Gastroesophageal sphincter (tissue), 4 donors: ENCODE measurements at regions not wholly inside any gene's neighbourhood (a gene's known extent, or its start where the extent isn't known, plus 50 kb on each side); places are given as distances from the start of the nearest gene placed in this dataset.

ENCODE experiments used
- ATAC-seq: fragments of 150-250 bp; one replicate; pipeline ENCODE4 v1.9.1; 2016; ENCODE audit warnings: mild to moderate bottlenecking, moderate library complexity
- H3K27ac ChIP-seq, 4 donors: fragments of 200-600 bp; sonication (generic) in 3 of 4; 1 replicate in 3 of 4; 2 replicates in 1 of 4; pipeline ENCODE4 v1.5.1; 2016 to 2019
- H3K27me3 ChIP-seq: fragments of 200-600 bp; sonication (generic); one replicate; pipeline ENCODE4 v1.5.1; 2019
- H3K36me3 ChIP-seq, 2 donors: fragments of 200-600 bp; sonication (generic); one replicate each; pipeline ENCODE4 v1.5.1; 2019; ENCODE audit warnings: control low read depth in 1 of 2
- H3K4me1 ChIP-seq, 3 donors: fragments of 200-600 bp; sonication (generic); 1 replicate in 2 of 3; 2 replicates in 1 of 3; pipeline ENCODE4 v1.5.1; 2016 to 2019; ENCODE audit warnings: control low read depth in 2 of 3
- H3K4me3 ChIP-seq, 2 donors: fragments of 200-600 bp; sonication (generic); one replicate each; pipeline ENCODE4 v1.5.1; 2019; ENCODE audit warnings: mild to moderate bottlenecking in 1 of 2, moderate library complexity in 1 of 2
- H3K9me3 ChIP-seq, 3 donors: fragments of 200-600 bp; sonication (generic); one replicate each; pipeline ENCODE4 v1.5.1; 2017 to 2019; ENCODE audit warnings: control low read depth in 2 of 3
- EP300 ChIP-seq: sonication (generic); formaldehyde crosslinking; IDR thresholded peaks from one replicate; pipeline ENCODE4 v1.6.1; 2017; ENCODE audit warnings: antibody characterized with exemption, mild to moderate bottlenecking
- POLR2A ChIP-seq, 2 donors: fragments of 450-650 bp; IDR thresholded peaks; one replicate each; pipeline ENCODE4 v1.6.1; 2017; ENCODE audit warnings: antibody characterized with exemption in 2 of 2, mild to moderate bottlenecking in 2 of 2, moderate library complexity in 1 of 2
- POLR2AphosphoS5 ChIP-seq: sonication (generic); formaldehyde crosslinking; IDR thresholded peaks from one replicate; pipeline ENCODE4 v1.6.1; 2017; ENCODE audit warnings: antibody characterized with exemption
- WGBS, 2 donors: methylation state at CpG; one replicate each; pipeline ENCODE4 v1.1.5; 2018; ENCODE audit warnings: low coverage in 1 of 2; 5-methylcytosine and 5-hydroxymethylcytosine counted together
- TF ChIP-seq, protein P1 (sequence below), 4 experiments: fragments of 200-600 bp in 2 of 4; fragments of 450-650 bp in 2 of 4; sonication (generic) in 1 of 4; IDR thresholded peaks; one replicate each; pipeline ENCODE4 v1.5.1; 2017 to 2019; ENCODE audit warnings: antibody characterized with exemption in 4 of 4, mild to moderate bottlenecking in 2 of 4, moderate library complexity in 2 of 4

DNA sequence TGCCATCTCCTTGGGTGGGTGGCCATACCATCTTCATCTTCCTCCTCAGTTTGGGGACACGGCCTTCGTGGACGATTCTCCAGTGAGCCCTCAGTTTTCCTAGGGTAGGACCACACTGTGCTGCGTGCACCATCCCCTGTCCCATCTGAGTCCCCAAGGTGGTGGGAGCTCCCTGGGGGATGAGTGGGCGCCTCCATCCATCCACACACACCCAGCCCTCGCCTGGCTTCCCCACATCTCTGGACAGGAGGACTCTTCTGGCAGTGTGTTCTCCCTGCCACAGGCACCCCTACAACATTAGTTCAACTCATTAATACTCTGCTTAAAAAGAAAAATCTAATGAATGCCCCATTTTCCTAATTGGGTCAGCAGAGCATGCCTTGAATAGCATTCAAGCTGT lies 408.5 kb downstream of the SHANK2 start:
- Histone ChIP-seq H3K4me3 (no peak overlapping the region), H3K36me3 (no peaks in the 10 kb centered on the region), H3K27ac (no peak overlapping the region), H3K4me1 (no peaks in the 10 kb centered on the region), H3K9me3 (peaks cover 0 to 3% (median 0%) of the 10 kb centered on the region in 3 donors), H3K27me3 (no peaks in the 10 kb centered on the region)
- ATAC-seq = no peak
- WGBS, 2 donors = 76 to 89% methylated on average over 3 to 4 of the region's 6 CpGs
- TF ChIP-seq, protein P1, sequence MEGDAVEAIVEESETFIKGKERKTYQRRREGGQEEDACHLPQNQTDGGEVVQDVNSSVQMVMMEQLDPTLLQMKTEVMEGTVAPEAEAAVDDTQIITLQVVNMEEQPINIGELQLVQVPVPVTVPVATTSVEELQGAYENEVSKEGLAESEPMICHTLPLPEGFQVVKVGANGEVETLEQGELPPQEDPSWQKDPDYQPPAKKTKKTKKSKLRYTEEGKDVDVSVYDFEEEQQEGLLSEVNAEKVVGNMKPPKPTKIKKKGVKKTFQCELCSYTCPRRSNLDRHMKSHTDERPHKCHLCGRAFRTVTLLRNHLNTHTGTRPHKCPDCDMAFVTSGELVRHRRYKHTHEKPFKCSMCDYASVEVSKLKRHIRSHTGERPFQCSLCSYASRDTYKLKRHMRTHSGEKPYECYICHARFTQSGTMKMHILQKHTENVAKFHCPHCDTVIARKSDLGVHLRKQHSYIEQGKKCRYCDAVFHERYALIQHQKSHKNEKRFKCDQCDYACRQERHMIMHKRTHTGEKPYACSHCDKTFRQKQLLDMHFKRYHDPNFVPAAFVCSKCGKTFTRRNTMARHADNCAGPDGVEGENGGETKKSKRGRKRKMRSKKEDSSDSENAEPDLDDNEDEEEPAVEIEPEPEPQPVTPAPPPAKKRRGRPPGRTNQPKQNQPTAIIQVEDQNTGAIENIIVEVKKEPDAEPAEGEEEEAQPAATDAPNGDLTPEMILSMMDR (IDR thresholded peaks at IDR 0.05) = no peak
- no peak for TF ChIP-seq EP300
- no peak for TF ChIP-seq POLR2A (IDR thresholded peaks at IDR 0.05)

DNA sequence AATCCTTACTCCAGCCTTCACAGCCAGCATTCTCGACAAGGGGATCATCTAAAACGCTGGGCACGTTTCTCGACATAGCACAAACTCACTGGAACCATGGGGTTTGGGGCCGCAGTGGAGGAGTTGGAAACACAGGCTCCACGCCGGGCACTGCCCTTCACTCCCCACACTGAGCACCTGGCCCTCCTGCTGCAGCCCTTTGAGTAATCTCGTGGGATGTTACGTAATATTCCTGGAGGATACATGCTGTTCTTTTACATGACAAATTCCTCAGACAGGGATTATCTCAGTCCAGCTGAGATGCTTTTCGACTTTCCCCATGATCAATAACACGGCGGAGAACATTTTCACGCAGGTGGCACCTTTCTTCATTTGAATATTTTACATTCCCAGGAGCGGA lies 408.0 kb downstream of the SHANK2 start:
- Histone ChIP-seq H3K36me3 (no peaks in the 10 kb centered on the region), H3K9me3 (peaks cover 0 to 8% (median 0%) of the 10 kb centered on the region in 3 donors), H3K4me3 (no peak overlapping the region), H3K27ac (no peak overlapping the region), H3K4me1 (no peaks in the 10 kb centered on the region), H3K27me3 (no peaks in the 10 kb centered on the region)
- ATAC-seq = no peak
- TF ChIP-seq POLR2A (IDR thresholded peaks at IDR 0.05) = no peak
- no peak for TF ChIP-seq EP300
- TF ChIP-seq, protein P1 (IDR thresholded peaks at IDR 0.05) = no peak
- TF ChIP-seq POLR2AphosphoS5 = no peak
- WGBS, 2 donors = 84 to 100% methylated on average over 1 to 14 of the region's 14 CpGs

DNA sequence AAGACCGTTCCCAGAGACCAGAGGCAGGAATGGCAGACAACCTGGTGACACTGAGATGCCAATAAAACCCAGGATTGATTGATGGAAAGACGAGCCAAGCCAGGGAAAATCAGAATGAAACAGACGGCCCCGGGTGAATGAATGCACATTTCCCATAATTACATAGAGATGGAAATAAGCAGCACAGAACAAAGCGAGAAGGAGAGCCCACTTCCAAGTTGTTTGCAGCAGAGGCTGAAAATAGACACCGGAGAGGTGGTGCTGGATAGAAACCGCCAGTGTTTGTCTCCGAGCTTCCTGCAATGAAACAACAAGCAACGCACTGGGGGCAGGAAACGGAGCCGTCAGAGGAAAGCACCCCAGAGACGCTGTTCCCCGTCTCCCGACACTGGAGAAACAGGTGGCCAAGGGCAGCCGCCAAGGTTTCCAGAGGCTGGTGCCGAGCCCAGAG lies 406.8 kb downstream of the SHANK2 start:
- Histone ChIP-seq H3K36me3 (no peaks in the 10 kb centered on the region), H3K27me3 (no peaks in the 10 kb centered on the region), H3K9me3 (peaks cover 0 to 19% (median 0%) of the 10 kb centered on the region in 3 donors), H3K4me1 (no peaks in the 10 kb centered on the region), H3K27ac (no peak overlapping the region), H3K4me3 (no peak overlapping the region)
- TF ChIP-seq EP300 = no peak
- TF ChIP-seq, protein P1 (IDR thresholded peaks at IDR 0.05) = no peak
- TF ChIP-seq POLR2A (IDR thresholded peaks at IDR 0.05) = no peak
- TF ChIP-seq POLR2AphosphoS5 = no peak
- WGBS, 2 donors = 47 to 53% methylated on average over 12 of the region's 16 CpGs
- ATAC-seq = no peak

DNA sequence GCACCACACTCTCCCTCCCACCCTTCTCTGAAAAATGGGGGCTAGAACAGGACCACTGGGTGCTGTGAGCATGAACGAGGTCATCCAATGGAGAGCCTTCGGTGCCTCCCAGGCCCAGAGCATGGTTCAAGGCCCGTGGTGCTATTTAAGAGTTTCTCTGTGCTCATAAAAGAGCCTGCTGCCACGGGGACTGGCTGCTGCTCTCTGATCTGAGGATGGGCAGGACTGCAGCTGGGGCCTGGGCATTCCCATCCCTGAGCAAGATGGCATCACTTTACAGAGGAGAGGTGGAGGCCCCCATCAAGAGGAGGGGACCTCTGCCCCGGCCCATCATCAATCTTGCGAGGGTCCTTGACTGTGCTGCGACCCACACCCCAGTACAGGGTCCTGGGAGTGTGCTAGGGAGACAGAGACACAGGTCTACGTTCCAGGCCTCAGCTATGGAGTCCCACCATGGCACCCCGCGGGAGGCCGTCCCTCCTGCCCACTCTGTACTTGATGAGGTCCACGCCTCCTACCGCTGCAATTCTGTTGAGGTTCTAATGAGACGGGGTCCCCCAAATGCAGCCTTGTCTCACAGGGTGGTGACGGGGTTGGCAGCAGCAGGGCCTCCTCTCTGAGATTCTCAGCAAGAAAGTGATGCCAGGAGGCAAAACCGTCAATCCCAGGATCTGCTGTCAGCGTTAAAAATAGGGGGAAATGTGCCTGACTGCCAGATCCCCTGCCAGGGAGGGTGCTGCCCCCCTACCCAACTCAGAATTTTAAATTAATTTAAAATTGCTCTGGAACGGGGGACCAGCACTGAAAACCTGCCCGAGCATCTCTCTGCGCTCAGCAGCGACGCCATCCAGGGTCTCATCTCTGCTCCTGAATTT lies 405.4 kb downstream of the SHANK2 start:
- Histone ChIP-seq H3K27ac (no peak overlapping the region), H3K4me1 (no peaks in the 10 kb centered on the region), H3K9me3 (peaks cover 0 to 25% (median 0%) of the 10 kb centered on the region in 3 donors), H3K4me3 (no peak overlapping the region), H3K27me3 (no peaks in the 10 kb centered on the region), H3K36me3 (no peaks in the 10 kb centered on the region)
- ATAC-seq = no peak
- 95 to 96% methylated on average over 5 to 6 of the region's 22 CpGs for WGBS, 2 donors
- TF ChIP-seq, protein P1 (IDR thresholded peaks at IDR 0.05) = no peak

DNA sequence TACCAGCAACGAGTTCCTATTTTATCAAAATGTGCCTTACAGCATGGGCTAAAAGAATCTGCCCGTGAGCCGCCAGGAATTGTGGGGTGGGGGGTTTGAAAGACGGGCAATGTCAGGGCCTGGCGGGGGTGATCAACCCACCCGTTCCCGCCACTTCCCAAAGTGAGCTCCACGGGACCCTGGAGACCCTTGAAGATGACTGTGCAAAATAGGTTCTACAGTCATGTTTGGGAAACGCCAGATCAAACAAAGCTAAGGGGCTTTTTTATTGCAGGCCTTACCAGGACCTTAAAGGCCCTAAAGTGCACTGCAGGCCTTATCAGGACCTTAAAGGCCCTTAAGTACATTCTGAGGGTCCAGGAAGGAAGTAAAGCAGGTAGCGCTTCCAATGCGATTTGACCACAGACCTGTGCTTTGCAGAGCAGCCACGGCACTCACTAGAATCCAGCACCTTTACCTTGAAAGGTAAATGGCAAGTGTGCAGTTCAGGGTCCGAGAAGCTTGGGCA lies 404.1 kb downstream of the SHANK2 start:
- no peaks in the 10 kb centered on the region for H3K27me3 ChIP-seq
- H3K27ac ChIP-seq = no peak overlapping the region
- H3K9me3 ChIP-seq = peaks cover 0 to 25% (median 0%) of the 10 kb centered on the region in 3 donors
- TF ChIP-seq, protein P1 (IDR thresholded peaks at IDR 0.05) = no peak
- TF ChIP-seq POLR2AphosphoS5 (no peak), EP300 (no peak), POLR2A (IDR thresholded peaks at IDR 0.05) (no peak)
- ATAC-seq = no peak
- H3K4me3 ChIP-seq = no peak overlapping the region
- no peaks in the 10 kb centered on the region for H3K4me1 ChIP-seq
- WGBS, 2 donors = 89 to 96% methylated on average over 4 to 8 of the region's 13 CpGs
- H3K36me3 ChIP-seq = no peaks in the 10 kb centered on the region
